HepG2 (cell line): ENCODE measurements at regions not wholly inside any gene's neighbourhood (a gene's known extent, or its start where the extent isn't known, plus 50 kb on each side); places are given as distances from the start of the nearest gene placed in this dataset.
"Not testable (repeated sequence)": the region's sequence is repeated elsewhere in the genome, so short reads cannot be mapped to it uniquely, and the experiment has no call there.

ENCODE experiments used
- CEBPB ChIP-seq: IDR thresholded peaks from 2 replicates; pipeline ENCODE4 v1.6.1; 2011; ENCODE audit warnings: low read depth, low read length, improper control_type of control experiment, borderline replicate concordance
- CEBPG ChIP-seq: IDR thresholded peaks from 2 replicates; pipeline ENCODE4 v1.6.1; 2016
- HNRNPH1 ChIP-seq: fragments of 200-400 bp; formaldehyde crosslinking; optimal IDR thresholded peaks from 2 replicates; pipeline ENCODE3; 2017; ENCODE audit warnings: mild to moderate bottlenecking, low read depth, low read length
- NFE2L2 ChIP-seq: fragments of 150-350 bp; IDR thresholded peaks from 2 replicates; pipeline ENCODE4 v1.6.1; 2014; ENCODE audit warnings: low read length
- RFX5 ChIP-seq: IDR thresholded peaks from 2 replicates; pipeline ENCODE4 v1.6.1; 2011; ENCODE audit warnings: low read depth, low read length, improper control_type of control experiment
- SMC3 ChIP-seq: IDR thresholded peaks from 2 replicates; pipeline ENCODE4 v1.6.1; 2011; ENCODE audit warnings: low read length, improper control_type of control experiment
- STAT5B ChIP-seq: sonication (generic); formaldehyde crosslinking; IDR thresholded peaks from 2 replicates; pipeline ENCODE4 v1.4.0; 2020; ENCODE audit warnings: missing genetic modification reagents
- SUZ12 ChIP-seq: fragments of 150-350 bp; IDR thresholded peaks from 2 replicates; pipeline ENCODE4 v1.6.1; 2014; ENCODE audit warnings: low read depth, low read length
- TBP ChIP-seq: sonication (generic); formaldehyde crosslinking; IDR thresholded peaks from 2 replicates; pipeline ENCODE4 v1.5.0; 2020; ENCODE audit warnings: missing genetic modification reagents
- ZFYVE20 ChIP-seq: sonication (generic); formaldehyde crosslinking; IDR thresholded peaks from 2 replicates; pipeline ENCODE4 v1.8.0; 2023; ENCODE audit warnings: low read depth, mild to moderate bottlenecking, moderate library complexity, missing genetic modification reagents, borderline replicate concordance
- ZNF501 ChIP-seq: sonication (generic); formaldehyde crosslinking; IDR thresholded peaks from 2 replicates; pipeline ENCODE4 v1.5.1; 2020; ENCODE audit warnings: mild to moderate bottlenecking, moderate library complexity, missing genetic modification reagents
- ZSCAN29 ChIP-seq: sonication (generic); formaldehyde crosslinking; conservative IDR thresholded peaks from 2 replicates; pipeline ENCODE4 v1.4.0; 2020; ENCODE audit warnings: mild to moderate bottlenecking, missing genetic modification reagents
- TF ChIP-seq, protein P1 (sequence below): sonication (generic); formaldehyde crosslinking; IDR thresholded peaks from 2 replicates; pipeline ENCODE4 v1.5.0; 2020; ENCODE audit warnings: mild to moderate bottlenecking, missing genetic modification reagents, moderate library complexity
- TF ChIP-seq, protein P2 (sequence below): fragments of 450-650 bp; IDR thresholded peaks from 2 replicates; pipeline ENCODE4 v1.6.1; 2017; ENCODE audit warnings: mild to moderate bottlenecking

DNA sequence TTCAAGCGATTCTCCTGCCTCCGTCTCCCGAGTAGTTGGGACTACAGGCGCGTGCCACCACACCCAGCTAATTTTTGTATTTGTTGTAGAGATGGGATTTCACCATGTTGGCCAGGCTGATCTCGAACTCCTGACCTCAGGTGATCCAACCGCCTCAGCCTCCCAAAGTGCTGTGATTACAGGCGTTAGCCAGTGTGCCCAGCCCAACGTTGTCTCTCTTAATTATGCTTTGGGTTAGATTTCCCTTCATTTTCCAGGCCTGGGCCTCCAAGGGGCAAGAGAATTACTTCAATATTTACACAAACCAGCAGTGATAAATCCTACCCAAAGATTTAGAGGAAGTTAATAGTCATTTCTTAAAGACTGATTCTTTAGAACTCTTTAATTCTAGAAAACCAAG is 186.7 kb upstream of the PHF14 start:
- TF ChIP-seq, protein P1, sequence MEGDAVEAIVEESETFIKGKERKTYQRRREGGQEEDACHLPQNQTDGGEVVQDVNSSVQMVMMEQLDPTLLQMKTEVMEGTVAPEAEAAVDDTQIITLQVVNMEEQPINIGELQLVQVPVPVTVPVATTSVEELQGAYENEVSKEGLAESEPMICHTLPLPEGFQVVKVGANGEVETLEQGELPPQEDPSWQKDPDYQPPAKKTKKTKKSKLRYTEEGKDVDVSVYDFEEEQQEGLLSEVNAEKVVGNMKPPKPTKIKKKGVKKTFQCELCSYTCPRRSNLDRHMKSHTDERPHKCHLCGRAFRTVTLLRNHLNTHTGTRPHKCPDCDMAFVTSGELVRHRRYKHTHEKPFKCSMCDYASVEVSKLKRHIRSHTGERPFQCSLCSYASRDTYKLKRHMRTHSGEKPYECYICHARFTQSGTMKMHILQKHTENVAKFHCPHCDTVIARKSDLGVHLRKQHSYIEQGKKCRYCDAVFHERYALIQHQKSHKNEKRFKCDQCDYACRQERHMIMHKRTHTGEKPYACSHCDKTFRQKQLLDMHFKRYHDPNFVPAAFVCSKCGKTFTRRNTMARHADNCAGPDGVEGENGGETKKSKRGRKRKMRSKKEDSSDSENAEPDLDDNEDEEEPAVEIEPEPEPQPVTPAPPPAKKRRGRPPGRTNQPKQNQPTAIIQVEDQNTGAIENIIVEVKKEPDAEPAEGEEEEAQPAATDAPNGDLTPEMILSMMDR (CRISPR knock-in tag) = not testable (repeated sequence)
- TF ChIP-seq STAT5B; RFX5; NFE2L2; SMC3; ZNF501; CEBPG (CRISPR knock-in tag); HNRNPH1; TBP (CRISPR knock-in tag); ZSCAN29; SUZ12; CEBPB; ZFYVE20: not testable (repeated sequence)
- TF ChIP-seq, protein P2, sequence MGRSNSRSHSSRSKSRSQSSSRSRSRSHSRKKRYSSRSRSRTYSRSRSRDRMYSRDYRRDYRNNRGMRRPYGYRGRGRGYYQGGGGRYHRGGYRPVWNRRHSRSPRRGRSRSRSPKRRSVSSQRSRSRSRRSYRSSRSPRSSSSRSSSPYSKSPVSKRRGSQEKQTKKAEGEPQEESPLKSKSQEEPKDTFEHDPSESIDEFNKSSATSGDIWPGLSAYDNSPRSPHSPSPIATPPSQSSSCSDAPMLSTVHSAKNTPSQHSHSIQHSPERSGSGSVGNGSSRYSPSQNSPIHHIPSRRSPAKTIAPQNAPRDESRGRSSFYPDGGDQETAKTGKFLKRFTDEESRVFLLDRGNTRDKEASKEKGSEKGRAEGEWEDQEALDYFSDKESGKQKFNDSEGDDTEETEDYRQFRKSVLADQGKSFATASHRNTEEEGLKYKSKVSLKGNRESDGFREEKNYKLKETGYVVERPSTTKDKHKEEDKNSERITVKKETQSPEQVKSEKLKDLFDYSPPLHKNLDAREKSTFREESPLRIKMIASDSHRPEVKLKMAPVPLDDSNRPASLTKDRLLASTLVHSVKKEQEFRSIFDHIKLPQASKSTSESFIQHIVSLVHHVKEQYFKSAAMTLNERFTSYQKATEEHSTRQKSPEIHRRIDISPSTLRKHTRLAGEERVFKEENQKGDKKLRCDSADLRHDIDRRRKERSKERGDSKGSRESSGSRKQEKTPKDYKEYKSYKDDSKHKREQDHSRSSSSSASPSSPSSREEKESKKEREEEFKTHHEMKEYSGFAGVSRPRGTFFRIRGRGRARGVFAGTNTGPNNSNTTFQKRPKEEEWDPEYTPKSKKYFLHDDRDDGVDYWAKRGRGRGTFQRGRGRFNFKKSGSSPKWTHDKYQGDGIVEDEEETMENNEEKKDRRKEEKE = not testable (repeated sequence)
